HG02938 (cell line): ENCODE measurements at regions not wholly inside any gene's neighbourhood (a gene's known extent, or its start where the extent isn't known, plus 50 kb on each side); places are given as distances from the start of the nearest gene placed in this dataset.
"Not testable (repeated sequence)": the region's sequence is repeated elsewhere in the genome, so short reads cannot be mapped to it uniquely, and the experiment has no call there.

Experiments
- ATAC-seq: cut with Tn5 transposase; IDR thresholded peaks from one replicate; pipeline ENCODE4 v1.9.1; 2021; ENCODE audit warnings: mild to moderate bottlenecking, moderate library complexity; ENCODE audit not compliant: unreplicated experiment

GRCh38 chr3:130569461-130570365 lies 52.7 kb downstream of the COL6A6 start:
- ATAC-seq, result no peak

- ATAC-seq, result no peak
Observed at GRCh38 chr3:130572769-130573168, 55.8 kb downstream of the COL6A6 start.

- ATAC-seq, result no peak
Observed at GRCh38 chr3:130576375-130577266, 59.6 kb downstream of the COL6A6 start.

- ATAC-seq, result peak; percentile 90
Observed at GRCh38 chr3:130582457-130583153, 65.6 kb downstream of the COL6A6 start.

- ATAC-seq, result not testable (repeated sequence)
Observed at GRCh38 chr3:130594749-130595148, 77.8 kb downstream of the COL6A6 start.

- ATAC-seq, result no peak
Observed at GRCh38 chr3:130596484-130596883, 79.5 kb downstream of the COL6A6 start.

- ATAC-seq, result no peak
Observed at GRCh38 chr3:130601442-130601971, 84.5 kb downstream of the COL6A6 start.

GRCh38 chr3:130604806-130605205 lies 87.8 kb downstream of the COL6A6 start:
- no peak for ATAC-seq

GRCh38 chr3:130606336-130606735 lies 89.4 kb downstream of the COL6A6 start:
- no peak for ATAC-seq

GRCh38 chr3:130607553-130608154 lies 90.7 kb downstream of the COL6A6 start:
- no peak for ATAC-seq

- ATAC-seq, result no peak
Observed at GRCh38 chr3:130609166-130609979, 92.4 kb downstream of the COL6A6 start.

GRCh38 chr3:130619196-130619595 lies 102.2 kb downstream of the COL6A6 start:
- no peak for ATAC-seq

GRCh38 chr3:130621824-130622223 lies 104.8 kb downstream of the COL6A6 start:
- ATAC-seq, result no peak

- no peak for ATAC-seq
Observed at GRCh38 chr3:130626049-130626448, 109.1 kb downstream of the COL6A6 start.

GRCh38 chr3:130627143-130627855 lies 110.3 kb downstream of the COL6A6 start:
- no peak for ATAC-seq

GRCh38 chr3:130627882-130628281 lies 110.9 kb downstream of the COL6A6 start:
- ATAC-seq, result no peak
